PC-3 (cell line): ENCODE measurements at regions not wholly inside any gene's neighbourhood (a gene's known extent, or its start where the extent isn't known, plus 50 kb on each side); places are given as distances from the start of the nearest gene placed in this dataset.

Experiments used
- ATAC-seq: fragments of 200-7000 bp; cut with Tn5 transposase; 2 replicates; pipeline ENCODE4 v1.9.1; 2020; ENCODE audit warnings: mild to moderate bottlenecking, moderate library complexity
- BruUV-seq: library from RNA; stranded (reverse); fragments of 400-500 nt; replicated peaks from 2 replicates; lab custom pipeline; 2021; lab: Mats Ljungman, UMichigan
- CTCF ChIA-PET: fragments of 300-600 bp; sonication (Branson Sonifier 250); formaldehyde crosslinking; loops from one replicate; lab custom pipeline; 2022; ENCODE audit warnings: antibody characterized with exemption; lab: Charles Lee
- POLR2A ChIA-PET: fragments of 300-600 bp; sonication (Branson Sonifier 250); formaldehyde crosslinking; loops from one replicate; lab custom pipeline; 2022; ENCODE audit warnings: antibody characterized with exemption; ENCODE audit not compliant: unreplicated experiment; lab: Charles Lee
- DNase-seq: peaks from one replicate; pipeline ENCODE4 v3.0.0-alpha.2; 2015
- H2AFZ ChIP-seq: fragments of 300-600 bp; sonication (generic); 2 replicates; pipeline ENCODE4 v1.6.0; 2016; ENCODE audit warnings: antibody characterized with exemption, low read length
- H3F3A ChIP-seq: fragments of 300-600 bp; sonication (generic); one replicate; pipeline ENCODE4 v1.6.0; 2017; ENCODE audit warnings: antibody characterized with exemption, low read length, control low read depth, mild to moderate bottlenecking; ENCODE audit not compliant: unreplicated experiment
- H3K27ac ChIP-seq: fragments of 300-600 bp; sonication (generic); 2 replicates; pipeline ENCODE4 v1.5.1; 2016; ENCODE audit warnings: mild to moderate bottlenecking, low read length
- H3K27me3 ChIP-seq: fragments of 300-600 bp; sonication (generic); 2 replicates; pipeline ENCODE4 v1.6.1; 2016; ENCODE audit warnings: low read length, mixed read lengths
- H3K36me3 ChIP-seq: fragments of 300-600 bp; sonication (generic); 2 replicates; pipeline ENCODE4 v1.6.1; 2016; ENCODE audit warnings: low read depth, mixed run types, low read length, mixed read lengths
- H3K4me1 ChIP-seq: fragments of 300-600 bp; sonication (generic); 2 replicates; pipeline ENCODE4 v1.5.1; 2016; ENCODE audit warnings: low read length; ENCODE audit not compliant: insufficient read depth
- H3K4me2 ChIP-seq: fragments of 300-600 bp; sonication (generic); 2 replicates; pipeline ENCODE4 v1.6.0; 2016; ENCODE audit warnings: low read length
- H3K4me3 ChIP-seq: fragments of 300-600 bp; sonication (generic); 2 replicates; pipeline ENCODE4 v1.5.1; 2016; ENCODE audit warnings: mild to moderate bottlenecking, low read length, mixed read lengths
- H3K79me2 ChIP-seq: fragments of 300-600 bp; sonication (generic); 2 replicates; pipeline ENCODE4 v1.6.1; 2017; ENCODE audit warnings: low read length, mixed read lengths
- H3K9ac ChIP-seq: fragments of 300-600 bp; sonication (generic); 2 replicates; pipeline ENCODE4 v1.6.0; 2016; ENCODE audit warnings: mild to moderate bottlenecking, low read length
- H3K9me2 ChIP-seq: fragments of 300-600 bp; sonication (generic); replicated peaks from 2 replicates; pipeline ENCODE4 v1.6.1; 2016; ENCODE audit warnings: mixed run types, low read length, mixed read lengths
- H3K9me3 ChIP-seq: fragments of 300-600 bp; sonication (generic); 2 replicates; pipeline ENCODE4 v1.6.1; 2016; ENCODE audit warnings: low read length, mixed read lengths
- H4K20me1 ChIP-seq: fragments of 300-600 bp; sonication (generic); 2 replicates; pipeline ENCODE4 v1.6.1; 2016; ENCODE audit warnings: low read length, mixed read lengths
- CTCF ChIP-seq: fragments of 300-600 bp; sonication (generic); conservative IDR thresholded peaks from 2 replicates; pipeline ENCODE4 v1.5.1; 2017; ENCODE audit warnings: antibody characterized with exemption, low read depth, mild to moderate bottlenecking, low read length
- EZH2 ChIP-seq: fragments of 300-600 bp; sonication (generic); IDR thresholded peaks from one replicate; pipeline ENCODE4 v1.6.1; 2017; ENCODE audit warnings: antibody characterized with exemption, mild to moderate bottlenecking, low read length; ENCODE audit not compliant: unreplicated experiment
- EZH2phosphoT487 ChIP-seq: fragments of 300-600 bp; sonication (generic); IDR thresholded peaks from 2 replicates; pipeline ENCODE4 v1.6.1; 2018; ENCODE audit warnings: mild to moderate bottlenecking, antibody characterized with exemption, low read length, borderline replicate concordance
- intact Hi-C: fragments of 100-400 bp; cut with micrococcal nuclease; formaldehyde crosslinking; loops from 2 replicates; pipeline ENCODE4 v1.9.0; 2023

GRCh38 chr1:233479110-233479890, 134.6 kb upstream of the KCNK1 start:
- 0 out of 2 replicates have a peak overlapping the region, but pooled peaks have one; percentile 7 for H3K4me2 ChIP-seq
- no peaks in the 10 kb centered on the region for H3K9me3 ChIP-seq
- no TSS peak for BruUV-seq
- ChIA-PET POLR2A (no interaction called here), CTCF (interaction anchor here (0.6 kb wide), 1 partner anchor 628 kb away, joined by 3 read pairs; no protein-coding TSS in a partner anchor)
- 0 out of 2 replicates have a peak, but pooled peaks cover 7% of the 10 kb centered on the region for H3K9me2 ChIP-seq
- H3K4me1 ChIP-seq: peaks cover 18% of the 10 kb centered on the region
- H2AFZ ChIP-seq: no peak overlapping the region
- ATAC-seq (peak; percentile 91), DNase-seq (peak; percentile 51)
- H3K27me3 ChIP-seq: no peaks in the 10 kb centered on the region
- H4K20me1 ChIP-seq: no peaks in the 10 kb centered on the region
- intact Hi-C loops: loop anchor here (1.0 to 5.0 kb wide), 2 partner anchors 426 to 588 kb away; no protein-coding TSS in a partner anchor
- H3K4me3 ChIP-seq: no peak overlapping the region
- H3K79me2 ChIP-seq: no peaks in the 10 kb centered on the region
- H3K36me3 ChIP-seq: no peaks in the 10 kb centered on the region
- no peaks in the 10 kb centered on the region for H3F3A ChIP-seq
- TF ChIP-seq CTCF (peak; percentile 24; the same call in 1 of the 2 replicates), EZH2phosphoT487 (no peak)
- no peak overlapping the region for H3K27ac ChIP-seq
- no peak overlapping the region for H3K9ac ChIP-seq

- no peaks in the 10 kb centered on the region for H3K9me3 ChIP-seq
- H3K4me1 ChIP-seq: peaks cover 18% of the 10 kb centered on the region
- no peaks in the 10 kb centered on the region for H4K20me1 ChIP-seq
- H3K36me3 ChIP-seq: no peaks in the 10 kb centered on the region
- H2AFZ ChIP-seq: 0 out of 2 replicates have a peak overlapping the region, but pooled peaks have one; percentile 1
- DNase-seq (peak; percentile 23), ATAC-seq (no peak)
- no peak overlapping the region for H3K27ac ChIP-seq
- 0 out of 2 replicates have a peak, but pooled peaks cover 7% of the 10 kb centered on the region for H3K9me2 ChIP-seq
- BruUV-seq: no TSS peak
- intact Hi-C loops: no loop called here
- TF ChIP-seq EZH2phosphoT487 (no peak), CTCF (no peak), EZH2 (no peak)
- H3K4me3 ChIP-seq: no peak overlapping the region
- H3K4me2 ChIP-seq: no peak overlapping the region
- ChIA-PET POLR2A (no interaction called here), CTCF (no interaction called here)
- H3K9ac ChIP-seq: no peak overlapping the region
- no peaks in the 10 kb centered on the region for H3K79me2 ChIP-seq
- H3K27me3 ChIP-seq: no peaks in the 10 kb centered on the region
- H3F3A ChIP-seq: no peaks in the 10 kb centered on the region
These were observed 133.7 kb upstream of the KCNK1 start for GRCh38 chr1:233480198-233480597.

GRCh38 chr1:233482388-233482787, 131.5 kb upstream of the KCNK1 start:
- ATAC-seq: no peak
- ChIA-PET POLR2A (no interaction called here), CTCF (no interaction called here)
- Histone ChIP-seq H4K20me1 (no peaks in the 10 kb centered on the region), H3K9ac (no peak overlapping the region), H3K36me3 (no peaks in the 10 kb centered on the region), H3K4me3 (no peak overlapping the region), H3K79me2 (no peaks in the 10 kb centered on the region), H3K9me2 (0 out of 2 replicates have a peak, but pooled peaks cover 7% of the 10 kb centered on the region), H3K4me2 (no peak overlapping the region), H3K27me3 (no peaks in the 10 kb centered on the region), H3K9me3 (no peaks in the 10 kb centered on the region), H2AFZ (no peak overlapping the region), H3K4me1 (peaks cover 18% of the 10 kb centered on the region), H3F3A (no peaks in the 10 kb centered on the region), H3K27ac (no peak overlapping the region)
- no peak for DNase-seq
- intact Hi-C loops: no loop called here
- no peak for TF ChIP-seq EZH2
- TF ChIP-seq EZH2phosphoT487: no peak
- no peak for TF ChIP-seq CTCF
- BruUV-seq: no TSS peak
